ENCODE measurements at regions not wholly inside any gene's neighbourhood (a gene's known extent, or its start where the extent isn't known, plus 50 kb on each side); places are given as distances from the start of the nearest gene placed in this dataset.

- ChIA-PET POLR2A (no interaction called here), CTCF (no interaction called here)
- no peak overlapping the region for H3K4me3 ChIP-seq (ENCODE audit: low read depth, low read length)
- no peak for TF ChIP-seq CTCF (IDR thresholded peaks at IDR 0.05; ENCODE audit: insufficient read depth, low read length, missing control alignments)
- DNase-seq (ENCODE audit: low read depth, low spot score), result no peak
These were observed 319.8 kb downstream of the TDRD15 start for GRCh38 chr2:21443494-21444105.

GRCh38 chr2:21449881-21450280 lies 326.1 kb downstream of the TDRD15 start:
- DNase-seq (ENCODE audit: low read depth, low spot score), result no peak
- POLR2A ChIA-PET, result no interaction called here
- no peak overlapping the region for H3K4me3 ChIP-seq (ENCODE audit: low read depth, low read length)
- CTCF ChIA-PET, result no interaction called here
- no peak for TF ChIP-seq CTCF (IDR thresholded peaks at IDR 0.05; ENCODE audit: insufficient read depth, low read length, missing control alignments)

- no peak for TF ChIP-seq CTCF (IDR thresholded peaks at IDR 0.05; ENCODE audit: insufficient read depth, low read length, missing control alignments)
- POLR2A ChIA-PET, result no interaction called here
These were observed 327.6 kb downstream of the TDRD15 start for GRCh38 chr2:21451403-21451802.

GRCh38 chr2:21452263-21452662 lies 328.5 kb downstream of the TDRD15 start:
- CTCF ChIA-PET, result no interaction called here
- POLR2A ChIA-PET, result no interaction called here
- TF ChIP-seq CTCF (IDR thresholded peaks at IDR 0.05; ENCODE audit: insufficient read depth, low read length, missing control alignments), result no peak

More at GRCh38 chr2:21451403-21451802, 327.6 kb downstream of the TDRD15 start:
- DNase-seq (ENCODE audit: low read depth, low spot score), result no peak
- CTCF ChIA-PET, result no interaction called here
- no peak overlapping the region for H3K4me3 ChIP-seq (ENCODE audit: low read depth, low read length)

GRCh38 chr2:21452678-21453077 lies 328.9 kb downstream of the TDRD15 start:
- POLR2A ChIA-PET, result no interaction called here
- CTCF ChIA-PET, result no interaction called here
- no peak for DNase-seq (ENCODE audit: low read depth, low spot score)
- H3K4me3 ChIP-seq (ENCODE audit: low read depth, low read length), result no peak overlapping the region
- TF ChIP-seq CTCF (IDR thresholded peaks at IDR 0.05; ENCODE audit: insufficient read depth, low read length, missing control alignments), result no peak

More at GRCh38 chr2:21452263-21452662, 328.5 kb downstream of the TDRD15 start:
- no peak overlapping the region for H3K4me3 ChIP-seq (ENCODE audit: low read depth, low read length)
- DNase-seq (ENCODE audit: low read depth, low spot score), result no peak

GRCh38 chr2:21453723-21454450 lies 330.1 kb downstream of the TDRD15 start:
- ChIA-PET POLR2A (no interaction called here), CTCF (no interaction called here)
- TF ChIP-seq CTCF (IDR thresholded peaks at IDR 0.05; ENCODE audit: insufficient read depth, low read length, missing control alignments), result no peak
- H3K4me3 ChIP-seq (ENCODE audit: low read depth, low read length), result no peak overlapping the region
- DNase-seq (ENCODE audit: low read depth, low spot score), result no peak

All from AG04449 (cell line).